Ishikawa (cell line): ENCODE measurements at regions not wholly inside any gene's neighbourhood (a gene's known extent, or its start where the extent isn't known, plus 50 kb on each side); places are given as distances from the start of the nearest gene placed in this dataset.

ENCODE experiments used
- RAD21 ChIP-seq: IDR thresholded peaks from 2 replicates; pipeline ENCODE4 v1.6.1; 2012; ENCODE audit warnings: low read depth
- ZBTB7A ChIP-seq: IDR thresholded peaks from 2 replicates; pipeline ENCODE4 v1.6.1; 2012; ENCODE audit warnings: low read depth

GRCh38 chr7:25775999-25776743 is 375.8 kb upstream of the NFE2L3 start:
- TF ChIP-seq RAD21, result no peak
- TF ChIP-seq ZBTB7A, result no peak
